ENCODE measurements at regions not wholly inside any gene's neighbourhood (a gene's known extent, or its start where the extent isn't known, plus 50 kb on each side); places are given as distances from the start of the nearest gene placed in this dataset.
A peak's percentile ranks its signal among the peaks of the same experiment; 100 is the strongest.
"Not testable (repeated sequence)": the region's sequence is repeated elsewhere in the genome, so short reads cannot be mapped to it uniquely, and the experiment has no call there.

DNA sequence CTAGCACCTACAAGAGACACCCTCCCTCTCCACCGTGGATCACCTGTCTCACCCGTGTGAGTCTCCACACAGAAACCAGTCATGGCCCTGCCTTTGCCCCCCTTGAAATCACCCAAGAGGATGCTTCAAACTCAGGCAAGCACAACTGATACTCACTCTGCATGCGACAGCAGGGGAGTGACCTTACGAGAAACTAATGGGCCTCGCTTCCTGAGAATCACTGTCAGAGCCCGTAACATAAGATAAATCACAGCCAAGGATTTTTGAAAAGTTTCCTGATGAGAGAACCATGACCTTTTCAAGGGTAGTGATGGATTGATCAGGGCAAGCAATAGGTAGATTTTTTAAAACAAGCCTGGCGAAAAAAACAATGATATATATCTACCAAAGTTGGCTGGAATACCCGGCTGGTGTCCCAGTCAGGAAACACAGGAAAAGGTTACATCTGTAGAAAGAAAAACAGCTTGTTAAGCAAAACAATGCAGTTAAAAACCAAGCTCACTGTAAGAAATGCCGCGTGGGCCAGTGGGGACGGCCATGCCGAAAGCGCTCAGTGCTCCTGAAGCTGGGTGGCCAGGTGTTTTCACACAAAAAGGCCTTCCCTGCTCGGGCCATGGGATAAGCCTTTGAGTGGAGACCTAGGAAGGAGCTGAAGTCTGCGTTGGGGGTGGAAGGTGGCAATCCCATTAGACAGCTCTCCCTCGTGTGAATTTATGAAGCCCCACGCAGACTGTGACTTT is 388.6 kb upstream of the FRG1 start:
- H3K4me1 ChIP-seq (ENCODE audit: control insufficient read depth in 2 of 2, insufficient read depth in 2 of 2, low read length in 2 of 2); H3K27me3 ChIP-seq (ENCODE audit: control insufficient read depth in 2 of 2, insufficient read depth in 2 of 2, low read length in 2 of 2); POLR2A ChIA-PET; H3K36me3 Mint-ChIP-seq; H3K27me3 Mint-ChIP-seq; H3K27ac ChIP-seq (ENCODE audit: low read depth, low read length); H3K4me1 Mint-ChIP-seq; H3K9me3 ChIP-seq (ENCODE audit: control insufficient read depth in 2 of 3, low read length in 3 of 3); H3K36me3 ChIP-seq (ENCODE audit: control insufficient read depth in 2 of 3, insufficient read depth in 3 of 3, low read length in 3 of 3); DNase-seq; H3K4me3 Mint-ChIP-seq; H3K4me3 ChIP-seq (ENCODE audit: low read length); CTCF ChIA-PET; intact Hi-C loops (cut with micrococcal nuclease); ATAC-seq; H3K27ac Mint-ChIP-seq; H3K9me3 Mint-ChIP-seq: not testable (repeated sequence)

- H3K27ac Mint-ChIP-seq; intact Hi-C loops (cut with micrococcal nuclease); H3K4me1 ChIP-seq (ENCODE audit: control insufficient read depth in 2 of 2, insufficient read depth in 2 of 2, low read length in 2 of 2); H3K27me3 ChIP-seq (ENCODE audit: control insufficient read depth in 2 of 2, insufficient read depth in 2 of 2, low read length in 2 of 2); ATAC-seq; H3K9me3 Mint-ChIP-seq; H3K4me3 ChIP-seq (ENCODE audit: low read length); H3K4me3 Mint-ChIP-seq; H3K4me1 Mint-ChIP-seq; H3K36me3 Mint-ChIP-seq; DNase-seq; H3K9me3 ChIP-seq (ENCODE audit: control insufficient read depth in 2 of 3, low read length in 3 of 3); CTCF ChIA-PET; H3K27me3 Mint-ChIP-seq; H3K36me3 ChIP-seq (ENCODE audit: control insufficient read depth in 2 of 3, insufficient read depth in 3 of 3, low read length in 3 of 3); H3K27ac ChIP-seq (ENCODE audit: low read depth, low read length); POLR2A ChIA-PET: not testable (repeated sequence)
These were observed 380.1 kb upstream of the FRG1 start for GRCh38 chr4:189560605-189561004.

DNA sequence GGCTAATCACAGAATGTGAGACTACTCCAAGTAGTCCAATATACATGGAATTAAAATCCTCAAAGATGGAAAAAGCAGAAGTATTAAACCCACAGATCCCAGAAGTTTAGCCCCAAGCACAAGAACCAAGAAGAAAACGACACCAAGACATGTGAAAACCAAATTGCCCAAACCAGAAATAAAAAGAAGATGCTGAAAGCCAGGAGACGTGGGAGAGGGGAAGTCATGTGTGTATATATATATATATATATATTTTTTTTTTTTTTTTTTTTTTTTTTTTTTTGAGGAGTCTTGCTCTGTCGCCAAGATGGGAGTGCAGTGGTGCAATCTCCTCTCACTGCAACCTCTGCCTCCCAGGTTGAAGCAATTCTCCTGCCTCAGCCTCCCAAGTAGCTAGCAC is 376.9 kb upstream of the FRG1 start:
- intact Hi-C loops (cut with micrococcal nuclease); DNase-seq; H3K27ac Mint-ChIP-seq; H3K36me3 ChIP-seq (ENCODE audit: control insufficient read depth in 2 of 3, insufficient read depth in 3 of 3, low read length in 3 of 3); CTCF ChIA-PET; H3K4me1 ChIP-seq (ENCODE audit: control insufficient read depth in 2 of 2, insufficient read depth in 2 of 2, low read length in 2 of 2); H3K9me3 ChIP-seq (ENCODE audit: control insufficient read depth in 2 of 3, low read length in 3 of 3); H3K27ac ChIP-seq (ENCODE audit: low read depth, low read length); ATAC-seq; POLR2A ChIA-PET; H3K27me3 ChIP-seq (ENCODE audit: control insufficient read depth in 2 of 2, insufficient read depth in 2 of 2, low read length in 2 of 2); H3K27me3 Mint-ChIP-seq; H3K4me3 ChIP-seq (ENCODE audit: low read length); H3K9me3 Mint-ChIP-seq; H3K4me3 Mint-ChIP-seq; H3K36me3 Mint-ChIP-seq; H3K4me1 Mint-ChIP-seq: not testable (repeated sequence)

- H3K4me1 Mint-ChIP-seq; H3K4me3 ChIP-seq (ENCODE audit: low read length): not testable (repeated sequence)
These were observed 374.4 kb upstream of the FRG1 start for GRCh38 chr4:189566271-189566670.

DNA sequence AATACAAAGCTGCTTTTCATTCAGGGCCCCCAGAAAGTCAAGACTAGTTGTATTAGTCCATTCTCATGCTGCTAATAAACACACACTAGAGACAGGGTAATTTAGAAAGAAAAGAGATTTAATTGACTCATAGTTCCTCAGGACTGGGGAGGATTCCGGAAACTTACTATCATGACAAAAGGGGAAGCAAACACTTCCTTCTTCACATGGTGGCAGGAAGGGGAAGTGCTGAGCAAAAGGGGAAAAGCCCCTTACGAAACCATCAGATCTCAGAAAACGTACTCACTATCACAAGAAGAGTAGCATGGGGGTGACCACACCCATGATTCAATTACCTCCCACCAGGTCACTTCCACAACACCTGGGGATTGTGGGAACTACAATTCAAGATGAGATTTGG is 373.8 kb upstream of the FRG1 start:
- H3K4me3 Mint-ChIP-seq; CTCF ChIA-PET; H3K4me1 ChIP-seq (ENCODE audit: control insufficient read depth in 2 of 2, insufficient read depth in 2 of 2, low read length in 2 of 2); intact Hi-C loops (cut with micrococcal nuclease); H3K9me3 ChIP-seq (ENCODE audit: control insufficient read depth in 2 of 3, low read length in 3 of 3); H3K36me3 ChIP-seq (ENCODE audit: control insufficient read depth in 2 of 3, insufficient read depth in 3 of 3, low read length in 3 of 3); H3K27me3 ChIP-seq (ENCODE audit: control insufficient read depth in 2 of 2, insufficient read depth in 2 of 2, low read length in 2 of 2); H3K4me1 Mint-ChIP-seq; H3K27me3 Mint-ChIP-seq; H3K4me3 ChIP-seq (ENCODE audit: low read length); POLR2A ChIA-PET; H3K36me3 Mint-ChIP-seq; H3K27ac Mint-ChIP-seq; H3K27ac ChIP-seq (ENCODE audit: low read depth, low read length); H3K9me3 Mint-ChIP-seq; DNase-seq: not testable (repeated sequence)
- peak; percentile 79 for ATAC-seq

More at GRCh38 chr4:189566271-189566670, 374.4 kb upstream of the FRG1 start:
- H3K9me3 Mint-ChIP-seq; H3K4me3 Mint-ChIP-seq; H3K9me3 ChIP-seq (ENCODE audit: control insufficient read depth in 2 of 3, low read length in 3 of 3); intact Hi-C loops (cut with micrococcal nuclease); DNase-seq; H3K27me3 ChIP-seq (ENCODE audit: control insufficient read depth in 2 of 2, insufficient read depth in 2 of 2, low read length in 2 of 2); POLR2A ChIA-PET; H3K36me3 Mint-ChIP-seq; H3K36me3 ChIP-seq (ENCODE audit: control insufficient read depth in 2 of 3, insufficient read depth in 3 of 3, low read length in 3 of 3); H3K4me1 ChIP-seq (ENCODE audit: control insufficient read depth in 2 of 2, insufficient read depth in 2 of 2, low read length in 2 of 2); H3K27ac Mint-ChIP-seq; H3K27ac ChIP-seq (ENCODE audit: low read depth, low read length); CTCF ChIA-PET; H3K27me3 Mint-ChIP-seq: not testable (repeated sequence)
- ATAC-seq: peak; percentile 62

- H3K36me3 Mint-ChIP-seq; H3K4me1 Mint-ChIP-seq; POLR2A ChIA-PET; H3K4me3 Mint-ChIP-seq; H3K27me3 ChIP-seq (ENCODE audit: control insufficient read depth in 2 of 2, insufficient read depth in 2 of 2, low read length in 2 of 2); DNase-seq; H3K27ac Mint-ChIP-seq; H3K27me3 Mint-ChIP-seq; H3K9me3 ChIP-seq (ENCODE audit: control insufficient read depth in 2 of 3, low read length in 3 of 3); intact Hi-C loops (cut with micrococcal nuclease); ATAC-seq; H3K36me3 ChIP-seq (ENCODE audit: control insufficient read depth in 2 of 3, insufficient read depth in 3 of 3, low read length in 3 of 3); CTCF ChIA-PET; H3K27ac ChIP-seq (ENCODE audit: low read depth, low read length); H3K9me3 Mint-ChIP-seq; H3K4me3 ChIP-seq (ENCODE audit: low read length); H3K4me1 ChIP-seq (ENCODE audit: control insufficient read depth in 2 of 2, insufficient read depth in 2 of 2, low read length in 2 of 2): not testable (repeated sequence)
These were observed 361.0 kb upstream of the FRG1 start for GRCh38 chr4:189579645-189580044.

GRCh38 chr4:189586908-189587632 is 353.6 kb upstream of the FRG1 start:
- H3K4me3 Mint-ChIP-seq; H3K9me3 ChIP-seq (ENCODE audit: control insufficient read depth in 2 of 3, low read length in 3 of 3); H3K4me1 Mint-ChIP-seq; CTCF ChIA-PET; H3K27me3 ChIP-seq (ENCODE audit: control insufficient read depth in 2 of 2, insufficient read depth in 2 of 2, low read length in 2 of 2); intact Hi-C loops (cut with micrococcal nuclease); H3K27me3 Mint-ChIP-seq; H3K27ac Mint-ChIP-seq; H3K4me3 ChIP-seq (ENCODE audit: low read length); H3K27ac ChIP-seq (ENCODE audit: low read depth, low read length); H3K4me1 ChIP-seq (ENCODE audit: control insufficient read depth in 2 of 2, insufficient read depth in 2 of 2, low read length in 2 of 2); H3K36me3 Mint-ChIP-seq; H3K36me3 ChIP-seq (ENCODE audit: control insufficient read depth in 2 of 3, insufficient read depth in 3 of 3, low read length in 3 of 3); ATAC-seq; DNase-seq; POLR2A ChIA-PET: not testable (repeated sequence)
- H3K9me3 Mint-ChIP-seq: peaks cover 0 to 17% (median 4%) of the 10 kb centered on the region in 11 donors
